Tibial nerve (tissue), 4 donors: ENCODE measurements at regions not wholly inside any gene's neighbourhood (a gene's known extent, or its start where the extent isn't known, plus 50 kb on each side); places are given as distances from the start of the nearest gene placed in this dataset.

Experiments
- CTCF ChIP-seq, 5 experiments: fragments of 200-600 bp in 3 of 5; fragments of 450-650 bp in 2 of 5; sonication (generic) in 3 of 5; IDR thresholded peaks; one replicate each; pipeline ENCODE4 v1.5.1; 2016 to 2019; ENCODE audit warnings: antibody characterized with exemption in 5 of 5, mild to moderate bottlenecking in 3 of 5, moderate library complexity in 2 of 5
- EP300 ChIP-seq, 2 donors: sonication (generic); formaldehyde crosslinking; IDR thresholded peaks; one replicate each; pipeline ENCODE4 v1.6.1; 2017; ENCODE audit warnings: antibody characterized with exemption in 2 of 2, mild to moderate bottlenecking in 1 of 2
- POLR2A ChIP-seq, 2 donors: fragments of 450-650 bp; IDR thresholded peaks; one replicate each; pipeline ENCODE4 v1.6.1; 2017; ENCODE audit warnings: antibody characterized with exemption in 2 of 2, mild to moderate bottlenecking in 2 of 2, moderate library complexity in 2 of 2

- TF ChIP-seq CTCF (IDR thresholded peaks at IDR 0.05) (no peak), EP300 (IDR thresholded peaks at IDR 0.05) (no peak), POLR2A (IDR thresholded peaks at IDR 0.05) (no peak)
These were observed 181.9 kb upstream of the CCN2 start for GRCh38 chr6:132132924-132133639.
